Neural progenitor cell (in vitro differentiated cells): ENCODE measurements at regions not wholly inside any gene's neighbourhood (a gene's known extent, or its start where the extent isn't known, plus 50 kb on each side); places are given as distances from the start of the nearest gene placed in this dataset.

Experiments
- CTCF ChIP-seq: fragments of 200-600 bp; sonication (generic); IDR thresholded peaks from 2 replicates; pipeline ENCODE4 v1.5.1; 2017; ENCODE audit warnings: antibody characterized with exemption, mild to moderate bottlenecking
- EZH2 ChIP-seq: fragments of 200-600 bp; sonication (generic); IDR thresholded peaks from 2 replicates; pipeline ENCODE4 v1.6.1; 2017; ENCODE audit warnings: antibody characterized with exemption, mild to moderate bottlenecking, moderate library complexity

GRCh38 chr18:73918816-73919215 lies 228.8 kb downstream of the FBXO15 start:
- no peak for TF ChIP-seq CTCF
- TF ChIP-seq EZH2: no peak
